ENCODE measurements at regions not wholly inside any gene's neighbourhood (a gene's known extent, or its start where the extent isn't known, plus 50 kb on each side); places are given as distances from the start of the nearest gene placed in this dataset.
"Not testable (repeated sequence)": the region's sequence is repeated elsewhere in the genome, so short reads cannot be mapped to it uniquely, and the experiment has no call there.

DNA sequence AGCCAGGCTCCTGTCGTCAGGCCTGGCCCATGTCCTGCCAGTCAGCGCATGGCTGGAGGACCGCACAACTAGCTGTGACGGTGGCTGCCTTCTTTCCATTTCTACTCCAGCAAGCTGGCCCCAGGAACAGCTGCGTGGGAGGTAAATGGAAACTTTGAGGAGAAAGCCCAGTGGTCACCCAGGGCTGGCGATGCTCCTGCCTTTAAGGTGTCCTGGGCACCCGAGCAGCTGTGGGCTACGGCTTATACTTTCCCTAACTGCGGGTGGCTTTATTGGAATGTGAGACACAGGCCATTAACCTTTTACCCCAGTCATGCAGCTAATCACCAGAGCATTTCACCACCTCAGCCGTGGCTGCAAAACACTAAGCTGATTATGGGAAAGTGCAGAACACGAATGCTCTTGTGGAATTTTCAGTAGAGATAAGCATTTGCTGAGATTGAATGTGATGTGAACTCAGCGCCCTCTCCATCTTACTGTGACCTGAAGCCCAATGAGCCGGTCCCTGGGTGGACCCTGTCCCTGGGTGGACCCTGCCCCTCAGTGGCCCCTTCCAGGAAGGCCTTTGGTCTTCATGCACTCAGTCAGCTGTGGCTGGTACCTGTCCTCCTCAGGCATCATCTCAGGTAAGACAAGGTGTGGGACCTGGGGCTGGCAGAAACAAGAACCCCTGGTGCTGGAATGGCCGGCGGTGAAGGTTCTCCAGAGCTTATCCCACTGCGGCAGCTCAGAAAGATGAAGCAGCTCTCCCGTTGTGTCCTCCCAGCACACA lies 275.4 kb upstream of the HS6ST1 start:
- TF ChIP-seq, protein P1, sequence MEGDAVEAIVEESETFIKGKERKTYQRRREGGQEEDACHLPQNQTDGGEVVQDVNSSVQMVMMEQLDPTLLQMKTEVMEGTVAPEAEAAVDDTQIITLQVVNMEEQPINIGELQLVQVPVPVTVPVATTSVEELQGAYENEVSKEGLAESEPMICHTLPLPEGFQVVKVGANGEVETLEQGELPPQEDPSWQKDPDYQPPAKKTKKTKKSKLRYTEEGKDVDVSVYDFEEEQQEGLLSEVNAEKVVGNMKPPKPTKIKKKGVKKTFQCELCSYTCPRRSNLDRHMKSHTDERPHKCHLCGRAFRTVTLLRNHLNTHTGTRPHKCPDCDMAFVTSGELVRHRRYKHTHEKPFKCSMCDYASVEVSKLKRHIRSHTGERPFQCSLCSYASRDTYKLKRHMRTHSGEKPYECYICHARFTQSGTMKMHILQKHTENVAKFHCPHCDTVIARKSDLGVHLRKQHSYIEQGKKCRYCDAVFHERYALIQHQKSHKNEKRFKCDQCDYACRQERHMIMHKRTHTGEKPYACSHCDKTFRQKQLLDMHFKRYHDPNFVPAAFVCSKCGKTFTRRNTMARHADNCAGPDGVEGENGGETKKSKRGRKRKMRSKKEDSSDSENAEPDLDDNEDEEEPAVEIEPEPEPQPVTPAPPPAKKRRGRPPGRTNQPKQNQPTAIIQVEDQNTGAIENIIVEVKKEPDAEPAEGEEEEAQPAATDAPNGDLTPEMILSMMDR (IDR thresholded peaks at IDR 0.05; ENCODE audit: control insufficient read depth, insufficient read depth, low read depth, low read length, missing control alignments) = no peak
- no peak for DNase-seq (ENCODE audit: low read depth)
- H3K4me3 ChIP-seq (ENCODE audit: control insufficient read depth, low read depth, low read length) = no peak overlapping the region

DNA sequence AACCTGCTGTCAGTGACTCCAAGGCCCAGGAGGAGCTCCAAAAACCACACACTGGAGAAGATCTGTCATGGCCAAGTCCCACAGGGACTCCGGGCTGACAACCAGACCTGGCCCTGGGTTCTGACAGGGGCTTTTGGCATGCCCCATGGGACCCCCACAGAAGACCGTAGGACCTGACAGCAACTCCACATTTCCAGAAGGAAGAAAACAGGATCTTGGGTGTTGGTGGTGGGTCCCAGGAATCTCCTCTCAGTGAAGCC lies 275.9 kb upstream of the HS6ST1 start:
- no peak overlapping the region for H3K4me3 ChIP-seq (ENCODE audit: control insufficient read depth, low read depth, low read length)
- TF ChIP-seq, protein P1 (IDR thresholded peaks at IDR 0.05; ENCODE audit: control insufficient read depth, insufficient read depth, low read depth, low read length, missing control alignments) = no peak
- no peak for DNase-seq (ENCODE audit: low read depth)

DNA sequence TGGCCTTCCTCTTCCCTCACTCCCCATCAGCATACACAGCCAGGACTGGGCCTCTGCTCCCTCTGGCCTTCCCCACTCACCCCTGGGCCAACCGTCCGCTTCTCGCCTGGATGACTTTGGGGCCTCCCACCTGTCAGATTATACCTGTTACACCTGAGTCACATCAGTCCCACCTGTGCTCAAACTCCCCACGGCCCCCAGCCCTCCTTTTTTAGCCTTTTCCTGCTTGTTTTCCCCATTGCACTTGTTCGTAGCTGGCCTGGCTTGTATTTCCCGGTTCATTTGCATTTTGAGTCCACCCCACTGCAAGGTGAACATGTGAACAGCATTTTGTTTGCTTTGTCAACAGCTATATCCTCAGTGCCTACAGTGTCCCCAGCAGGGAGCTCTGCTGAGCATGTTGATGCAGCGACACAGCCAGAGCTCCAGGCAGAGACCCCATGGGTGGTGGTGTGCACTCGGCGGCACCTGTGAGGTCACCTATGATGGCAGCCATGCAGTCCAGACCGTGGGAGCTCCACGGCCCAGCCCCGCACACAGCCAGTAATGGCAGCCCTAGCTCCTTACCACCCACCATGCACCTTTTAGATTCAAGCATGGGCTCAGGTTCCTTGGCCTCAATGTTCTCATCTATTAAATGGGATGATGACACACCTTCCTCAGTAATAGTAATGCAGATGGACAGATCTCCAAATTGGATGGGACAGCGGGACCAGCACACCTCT lies 276.4 kb upstream of the HS6ST1 start:
- TF ChIP-seq, protein P1 (IDR thresholded peaks at IDR 0.05; ENCODE audit: control insufficient read depth, insufficient read depth, low read depth, low read length, missing control alignments) = no peak
- no peak for DNase-seq (ENCODE audit: low read depth)
- H3K4me3 ChIP-seq (ENCODE audit: control insufficient read depth, low read depth, low read length) = no peak overlapping the region

- no peak for DNase-seq (ENCODE audit: low read depth)
- TF ChIP-seq, protein P1 (IDR thresholded peaks at IDR 0.05; ENCODE audit: control insufficient read depth, insufficient read depth, low read depth, low read length, missing control alignments) = no peak
- no peak overlapping the region for H3K4me3 ChIP-seq (ENCODE audit: control insufficient read depth, low read depth, low read length)
Observed at GRCh38 chr2:128595763-128596395, 277.2 kb upstream of the HS6ST1 start.

GRCh38 chr2:128596396-128597120 lies 277.9 kb upstream of the HS6ST1 start:
- H3K4me3 ChIP-seq (ENCODE audit: control insufficient read depth, low read depth, low read length) = no peak overlapping the region
- no peak for DNase-seq (ENCODE audit: low read depth)
- TF ChIP-seq, protein P1 (IDR thresholded peaks at IDR 0.05; ENCODE audit: control insufficient read depth, insufficient read depth, low read depth, low read length, missing control alignments) = no peak

DNA sequence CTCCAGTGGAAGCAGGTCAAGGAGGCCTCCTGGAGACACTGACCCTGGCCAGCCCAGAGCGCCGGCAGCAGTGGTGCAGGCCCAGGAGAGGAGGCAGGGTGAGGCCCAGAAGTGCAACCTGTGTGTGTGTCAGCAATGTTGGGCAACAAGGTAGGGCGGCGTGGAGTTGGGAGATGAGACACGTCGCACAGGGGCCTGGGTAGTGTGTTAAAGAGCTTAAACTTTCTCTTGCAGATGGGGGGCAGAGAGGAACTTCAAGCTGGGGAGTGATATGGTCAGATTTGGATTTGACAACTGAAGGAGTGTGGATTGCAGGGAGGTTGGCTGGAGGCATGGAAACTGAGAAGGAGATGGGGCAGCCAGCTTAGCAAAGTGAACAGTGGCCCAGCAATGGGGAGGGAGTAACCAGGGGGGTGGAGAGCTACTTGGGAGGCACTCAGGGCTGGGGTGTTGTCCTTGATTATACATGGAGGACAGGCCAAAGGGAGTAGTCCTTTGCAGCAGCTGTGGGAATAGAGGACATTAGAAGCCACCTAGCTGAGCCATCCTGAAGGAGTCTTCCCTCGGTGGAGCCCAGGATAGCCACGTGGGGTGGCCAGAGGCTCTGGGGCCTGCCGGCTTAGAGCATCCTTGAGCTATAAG lies 278.6 kb upstream of the HS6ST1 start:
- TF ChIP-seq, protein P1 (IDR thresholded peaks at IDR 0.05; ENCODE audit: control insufficient read depth, insufficient read depth, low read depth, low read length, missing control alignments) = no peak
- no peak overlapping the region for H3K4me3 ChIP-seq (ENCODE audit: control insufficient read depth, low read depth, low read length)
- DNase-seq (ENCODE audit: low read depth) = no peak

DNA sequence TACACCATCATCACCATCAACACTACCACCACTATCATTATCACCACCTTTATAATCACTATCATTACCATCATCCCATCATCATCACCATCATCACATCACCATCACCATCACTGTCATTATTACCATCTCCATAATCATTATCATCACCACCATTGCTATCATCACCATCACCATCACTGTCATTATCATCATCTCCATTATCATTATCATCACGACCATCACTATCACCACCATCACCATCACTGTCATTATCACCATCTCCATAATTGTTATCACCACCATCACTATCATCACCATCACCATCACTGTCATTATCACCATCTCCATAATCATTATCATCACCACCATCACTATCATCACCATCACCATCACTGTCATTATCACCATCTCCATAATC lies 279.6 kb upstream of the HS6ST1 start:
- H3K4me3 ChIP-seq (ENCODE audit: control insufficient read depth, low read depth, low read length); DNase-seq (ENCODE audit: low read depth): not testable (repeated sequence)
